ENCODE measurements at regions not wholly inside any gene's neighbourhood (a gene's known extent, or its start where the extent isn't known, plus 50 kb on each side); places are given as distances from the start of the nearest gene placed in this dataset.

DNA sequence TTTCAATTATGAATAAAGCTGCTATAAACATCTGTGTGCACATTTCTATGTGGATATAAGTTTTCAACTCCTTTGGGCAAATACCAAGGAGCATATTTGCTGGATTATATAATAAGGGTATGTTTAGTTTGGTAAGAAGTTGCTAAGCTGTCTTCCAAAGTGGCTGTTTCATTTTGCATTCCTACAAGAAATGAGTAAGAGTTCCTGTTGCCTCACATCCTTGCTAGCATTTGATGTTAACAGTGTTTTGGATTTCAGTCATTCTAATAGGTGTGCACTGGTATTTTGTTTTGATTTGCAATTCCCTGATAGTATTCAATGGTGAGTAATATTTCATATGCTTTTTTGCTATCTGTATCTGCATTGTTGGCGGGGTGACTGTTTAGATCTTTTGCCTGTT is 120.7 kb upstream of the MDFIC2 start:
- TF ChIP-seq, protein P1, sequence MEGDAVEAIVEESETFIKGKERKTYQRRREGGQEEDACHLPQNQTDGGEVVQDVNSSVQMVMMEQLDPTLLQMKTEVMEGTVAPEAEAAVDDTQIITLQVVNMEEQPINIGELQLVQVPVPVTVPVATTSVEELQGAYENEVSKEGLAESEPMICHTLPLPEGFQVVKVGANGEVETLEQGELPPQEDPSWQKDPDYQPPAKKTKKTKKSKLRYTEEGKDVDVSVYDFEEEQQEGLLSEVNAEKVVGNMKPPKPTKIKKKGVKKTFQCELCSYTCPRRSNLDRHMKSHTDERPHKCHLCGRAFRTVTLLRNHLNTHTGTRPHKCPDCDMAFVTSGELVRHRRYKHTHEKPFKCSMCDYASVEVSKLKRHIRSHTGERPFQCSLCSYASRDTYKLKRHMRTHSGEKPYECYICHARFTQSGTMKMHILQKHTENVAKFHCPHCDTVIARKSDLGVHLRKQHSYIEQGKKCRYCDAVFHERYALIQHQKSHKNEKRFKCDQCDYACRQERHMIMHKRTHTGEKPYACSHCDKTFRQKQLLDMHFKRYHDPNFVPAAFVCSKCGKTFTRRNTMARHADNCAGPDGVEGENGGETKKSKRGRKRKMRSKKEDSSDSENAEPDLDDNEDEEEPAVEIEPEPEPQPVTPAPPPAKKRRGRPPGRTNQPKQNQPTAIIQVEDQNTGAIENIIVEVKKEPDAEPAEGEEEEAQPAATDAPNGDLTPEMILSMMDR (IDR thresholded peaks at IDR 0.05): no peak
- TF ChIP-seq POLR2A (IDR thresholded peaks at IDR 0.05): no peak

All from Peyer's patch (tissue), 4 donors.